Activated CD4-positive, alpha-beta memory T cell treated with anti-CD3 and anti-CD28 coated beads, Interleukin-2, amount 10 ng/mL, durations not matched to agents 7 days and 5 days (primary cell): ENCODE measurements at regions not wholly inside any gene's neighbourhood (a gene's known extent, or its start where the extent isn't known, plus 50 kb on each side); places are given as distances from the start of the nearest gene placed in this dataset.

Experiments used
- CTCF ChIA-PET: fragments of 350-600 bp; sonication (Branson Sonifier 250); formaldehyde crosslinking; loops from one replicate; lab custom pipeline; 2021; ENCODE audit warnings: antibody characterized with exemption, inconsistent platforms; lab: Charles Lee
- POLR2A ChIA-PET: fragments of 350-600 bp; sonication (Branson Sonifier 250); formaldehyde crosslinking; loops from one replicate; lab custom pipeline; 2021; ENCODE audit warnings: antibody characterized with exemption; lab: Charles Lee
- DNase-seq: peaks from one replicate; pipeline ENCODE4 v3.0.0-alpha.2; 2020
- H3K27ac Mint-ChIP-seq: one replicate; pipeline ENCODE4 v1.8.0; 2021; ENCODE audit warnings: mild to moderate bottlenecking, mixed read lengths
- H3K27me3 Mint-ChIP-seq: one replicate; pipeline ENCODE4 v1.8.0; 2021; ENCODE audit warnings: mixed read lengths
- H3K36me3 Mint-ChIP-seq: one replicate; pipeline ENCODE4 v1.8.0; 2021; ENCODE audit warnings: low read depth, mixed read lengths
- H3K4me1 Mint-ChIP-seq: one replicate; pipeline ENCODE4 v1.8.0; 2021; ENCODE audit warnings: mixed read lengths
- H3K4me3 Mint-ChIP-seq: one replicate; pipeline ENCODE4 v1.8.0; 2021; ENCODE audit warnings: mild to moderate bottlenecking, mixed read lengths
- H3K9me3 Mint-ChIP-seq: one replicate; pipeline ENCODE4 v1.8.0; 2021; ENCODE audit warnings: mixed read lengths

DNA sequence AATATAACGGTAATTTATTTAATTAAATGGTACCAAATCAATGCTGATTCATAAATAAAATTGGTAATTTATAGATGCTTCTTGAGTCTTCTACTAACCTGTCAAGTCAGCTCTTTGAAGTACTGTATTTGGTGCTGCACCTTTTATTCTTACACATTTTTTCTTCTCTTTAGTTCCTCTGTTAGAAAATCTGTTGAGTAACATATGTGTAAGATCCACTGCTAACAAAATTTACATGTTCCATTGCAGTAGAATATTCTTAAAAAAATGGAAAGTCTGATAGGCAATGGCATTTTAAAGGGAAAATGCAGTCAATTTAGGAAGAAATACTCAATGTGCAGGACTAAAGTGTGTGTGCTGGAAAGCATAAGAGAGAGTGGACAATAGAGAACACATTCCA lies 936.6 kb downstream of the ZPLD1 start:
- Mint-ChIP-seq H3K4me1 (no peaks in the 10 kb centered on the region), H3K9me3 (no peaks in the 10 kb centered on the region), H3K36me3 (no peaks in the 10 kb centered on the region), H3K27ac (no peak overlapping the region), H3K27me3 (no peaks in the 10 kb centered on the region), H3K4me3 (no peak overlapping the region)
- POLR2A ChIA-PET = no interaction called here
- no peak for DNase-seq
- CTCF ChIA-PET = no interaction called here

GRCh38 chr3:103372031-103372430 lies 937.2 kb downstream of the ZPLD1 start:
- H3K4me3 Mint-ChIP-seq = no peak overlapping the region
- DNase-seq = no peak
- no peaks in the 10 kb centered on the region for H3K27me3 Mint-ChIP-seq
- POLR2A ChIA-PET = no interaction called here
- H3K9me3 Mint-ChIP-seq = no peaks in the 10 kb centered on the region
- CTCF ChIA-PET = no interaction called here
- no peaks in the 10 kb centered on the region for H3K36me3 Mint-ChIP-seq
- H3K4me1 Mint-ChIP-seq = no peaks in the 10 kb centered on the region
- no peak overlapping the region for H3K27ac Mint-ChIP-seq

DNA sequence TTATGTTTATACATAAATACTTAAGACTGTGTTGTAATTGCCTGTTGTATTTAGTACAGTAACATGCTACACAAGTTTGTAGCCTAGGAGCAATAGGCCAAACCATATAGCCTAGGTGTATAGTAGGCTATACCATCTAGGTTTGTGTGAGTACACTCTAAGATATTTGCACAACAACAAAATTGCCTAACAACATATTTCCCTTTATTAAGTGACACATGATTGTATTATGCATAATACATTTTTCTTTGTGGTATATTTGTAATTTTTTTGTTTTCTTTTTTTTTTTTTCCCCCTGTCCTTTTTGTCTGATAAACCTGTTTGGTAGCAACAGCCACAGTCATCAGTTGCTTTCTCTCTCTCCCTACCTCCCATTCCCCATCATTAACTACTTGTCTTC lies 945.6 kb downstream of the ZPLD1 start:
- no peaks in the 10 kb centered on the region for H3K36me3 Mint-ChIP-seq
- no peaks in the 10 kb centered on the region for H3K4me1 Mint-ChIP-seq
- H3K4me3 Mint-ChIP-seq = no peak overlapping the region
- H3K27ac Mint-ChIP-seq = no peak overlapping the region
- DNase-seq = no peak
- H3K9me3 Mint-ChIP-seq = no peaks in the 10 kb centered on the region
- CTCF ChIA-PET = no interaction called here
- POLR2A ChIA-PET = no interaction called here
- H3K27me3 Mint-ChIP-seq = no peaks in the 10 kb centered on the region

DNA sequence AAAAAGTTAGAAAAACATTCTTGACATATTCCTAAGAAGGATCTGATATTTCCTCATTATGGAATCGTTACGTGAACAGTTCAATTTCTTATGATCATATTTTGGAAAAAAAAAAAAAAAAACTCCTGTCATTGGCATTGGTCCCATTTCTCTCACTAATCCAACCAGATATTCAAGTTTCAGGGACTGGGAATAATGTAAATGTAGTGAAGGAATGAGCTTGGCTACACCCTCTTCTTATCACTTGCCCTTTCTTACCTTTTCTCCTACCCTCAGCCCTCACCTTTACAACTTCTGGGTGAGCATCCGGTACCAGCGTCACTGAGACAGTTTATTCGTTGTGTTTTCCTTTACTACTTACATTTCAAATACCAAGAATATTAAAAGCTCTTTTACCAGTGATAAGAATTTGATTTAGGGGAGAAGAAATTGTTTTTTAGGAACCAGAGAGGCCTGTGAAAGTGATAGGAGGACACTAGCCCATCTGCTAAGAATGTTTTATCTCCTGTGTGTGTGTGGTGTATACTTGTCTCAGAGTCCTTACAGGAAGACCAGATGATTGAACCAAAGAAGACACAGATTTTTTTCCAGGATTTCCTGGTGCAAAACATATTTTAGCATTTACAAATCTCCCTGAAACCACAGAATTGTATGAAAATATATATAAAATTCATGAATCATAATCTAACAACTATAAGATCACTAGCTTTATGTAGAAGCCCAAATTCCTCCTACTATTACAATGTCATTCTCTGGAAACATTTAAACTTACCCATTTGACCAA lies 946.7 kb downstream of the ZPLD1 start:
- CTCF ChIA-PET = no interaction called here
- Mint-ChIP-seq H3K4me3 (no peak overlapping the region), H3K36me3 (no peaks in the 10 kb centered on the region), H3K27ac (no peak overlapping the region), H3K4me1 (no peaks in the 10 kb centered on the region), H3K27me3 (no peaks in the 10 kb centered on the region), H3K9me3 (no peaks in the 10 kb centered on the region)
- no peak for DNase-seq
- POLR2A ChIA-PET = no interaction called here

DNA sequence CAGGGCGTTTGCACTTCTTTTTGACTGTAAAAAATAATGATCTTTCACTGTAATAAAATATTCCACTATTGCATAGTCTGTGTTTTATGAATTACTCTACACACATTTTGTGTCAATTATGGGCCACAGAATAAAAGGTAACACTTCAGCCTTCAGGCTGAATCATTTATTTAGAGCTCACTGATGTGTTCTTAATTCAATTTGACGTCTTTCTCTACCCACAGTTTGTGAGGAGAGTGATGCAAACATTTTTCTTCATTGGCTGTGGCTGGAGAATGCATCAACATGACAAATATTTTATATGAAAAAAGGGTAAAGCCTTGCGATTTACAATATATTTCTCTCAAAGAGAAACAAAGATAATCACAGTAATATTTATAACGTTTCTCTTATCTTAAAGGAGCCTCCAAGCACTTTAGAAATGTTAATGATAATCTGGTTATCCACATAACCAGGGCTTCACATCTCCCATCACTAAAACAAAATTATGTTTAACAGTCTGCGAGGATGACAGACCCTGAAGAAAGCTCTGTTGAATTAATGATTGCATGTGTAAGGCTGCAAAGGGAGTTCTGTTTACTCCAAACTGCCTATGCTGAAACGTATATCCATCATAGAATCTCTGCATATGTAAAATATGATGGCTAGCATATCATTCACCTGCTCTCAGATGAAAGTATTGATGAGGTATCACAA lies 951.3 kb downstream of the ZPLD1 start:
- no peak for DNase-seq
- no peaks in the 10 kb centered on the region for H3K27me3 Mint-ChIP-seq
- no peaks in the 10 kb centered on the region for H3K9me3 Mint-ChIP-seq
- no peaks in the 10 kb centered on the region for H3K4me1 Mint-ChIP-seq
- POLR2A ChIA-PET = no interaction called here
- H3K27ac Mint-ChIP-seq = no peak overlapping the region
- no peaks in the 10 kb centered on the region for H3K36me3 Mint-ChIP-seq
- CTCF ChIA-PET = no interaction called here
- H3K4me3 Mint-ChIP-seq = no peak overlapping the region

DNA sequence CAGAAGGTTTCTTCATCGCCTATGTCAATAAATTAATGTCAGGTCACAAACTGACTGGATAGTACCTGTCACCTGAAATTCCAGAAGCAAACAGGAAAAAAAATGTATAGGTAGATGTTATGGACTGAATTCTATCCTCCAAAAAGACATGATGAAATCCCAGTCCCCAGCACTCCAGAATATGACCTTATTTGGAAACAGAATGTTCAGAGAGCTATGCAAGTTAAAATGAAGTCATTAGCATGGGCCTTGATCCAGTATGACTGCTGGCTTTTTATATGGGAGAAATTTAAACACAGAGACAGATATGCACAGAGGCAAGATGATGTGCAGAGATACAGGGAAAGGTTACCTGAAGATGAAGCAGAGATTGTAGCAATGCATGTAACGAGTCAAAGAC lies 953.4 kb downstream of the ZPLD1 start:
- no peak overlapping the region for H3K4me3 Mint-ChIP-seq
- H3K9me3 Mint-ChIP-seq = no peaks in the 10 kb centered on the region
- POLR2A ChIA-PET = no interaction called here
- CTCF ChIA-PET = no interaction called here
- no peaks in the 10 kb centered on the region for H3K36me3 Mint-ChIP-seq
- DNase-seq = no peak
- H3K4me1 Mint-ChIP-seq = no peaks in the 10 kb centered on the region
- H3K27me3 Mint-ChIP-seq = no peaks in the 10 kb centered on the region
- no peak overlapping the region for H3K27ac Mint-ChIP-seq

DNA sequence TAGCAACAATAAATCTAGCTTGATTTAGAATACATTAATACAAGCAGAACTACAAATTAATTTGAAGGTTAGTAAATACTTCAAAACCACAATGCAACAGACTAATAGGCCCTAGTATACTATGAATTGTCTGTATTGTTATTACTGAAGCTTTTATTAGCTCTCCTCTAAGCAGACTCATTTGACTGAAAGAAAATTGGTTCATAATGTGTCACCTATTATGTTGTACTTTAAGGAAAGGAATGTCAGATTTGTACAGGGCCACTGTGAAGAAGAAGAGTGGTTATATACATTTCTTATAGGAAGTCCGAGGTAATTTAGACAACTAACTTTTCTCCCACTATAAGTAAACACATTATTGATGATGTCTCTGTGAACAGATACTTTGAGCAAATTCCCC lies 954.5 kb downstream of the ZPLD1 start:
- H3K9me3 Mint-ChIP-seq = no peaks in the 10 kb centered on the region

DNA sequence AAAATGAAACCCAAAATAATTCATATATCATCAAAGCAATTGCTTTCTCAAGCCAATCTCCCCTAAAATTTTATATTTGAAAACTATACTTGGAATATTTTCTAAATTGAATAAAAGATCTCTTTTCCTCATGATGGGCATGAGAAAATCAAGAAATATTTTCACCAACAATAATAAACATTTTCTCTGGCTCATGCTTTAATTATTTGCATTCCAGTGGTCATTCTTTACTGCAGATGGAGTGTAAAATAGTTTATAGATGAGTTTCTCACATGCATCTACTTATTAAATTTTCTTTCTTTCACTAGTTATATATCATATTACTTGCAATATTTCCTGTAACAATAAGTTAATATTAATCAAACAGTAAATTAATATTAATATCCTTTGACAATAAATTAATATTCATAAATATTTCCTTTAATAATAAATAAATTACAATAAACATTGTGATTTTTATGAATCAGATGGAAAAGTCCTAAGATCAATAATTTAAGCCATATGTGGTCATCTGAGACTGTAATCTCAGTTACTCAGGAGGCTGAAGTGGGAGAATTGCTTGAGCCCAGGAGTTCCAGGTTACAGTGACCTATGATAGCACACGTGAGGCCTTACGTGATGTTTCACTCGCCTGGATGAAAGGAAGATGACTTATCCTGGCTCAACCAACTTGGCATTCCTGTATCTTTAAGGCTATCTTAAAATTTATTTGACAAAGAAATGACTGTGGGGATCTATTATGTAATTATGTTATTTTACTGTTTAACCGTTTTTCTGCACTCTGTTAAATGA lies 958.8 kb downstream of the ZPLD1 start:
- H3K27me3 Mint-ChIP-seq = no peaks in the 10 kb centered on the region
- POLR2A ChIA-PET = no interaction called here
- H3K27ac Mint-ChIP-seq = no peak overlapping the region
- H3K36me3 Mint-ChIP-seq = no peaks in the 10 kb centered on the region
- DNase-seq = no peak
- no peak overlapping the region for H3K4me3 Mint-ChIP-seq
- CTCF ChIA-PET = no interaction called here
- H3K4me1 Mint-ChIP-seq = no peaks in the 10 kb centered on the region
- no peaks in the 10 kb centered on the region for H3K9me3 Mint-ChIP-seq

More for the DNA sequence above, 954.5 kb downstream of the ZPLD1 start:
- POLR2A ChIA-PET = no interaction called here
- Mint-ChIP-seq H3K4me1 (no peaks in the 10 kb centered on the region), H3K4me3 (no peak overlapping the region), H3K27me3 (no peaks in the 10 kb centered on the region), H3K27ac (no peak overlapping the region), H3K36me3 (no peaks in the 10 kb centered on the region)
- DNase-seq = no peak
- CTCF ChIA-PET = no interaction called here

- H3K9me3 Mint-ChIP-seq = no peaks in the 10 kb centered on the region
- no peaks in the 10 kb centered on the region for H3K4me1 Mint-ChIP-seq
- no peaks in the 10 kb centered on the region for H3K36me3 Mint-ChIP-seq
- POLR2A ChIA-PET = no interaction called here
- H3K4me3 Mint-ChIP-seq = no peak overlapping the region
- no peaks in the 10 kb centered on the region for H3K27me3 Mint-ChIP-seq
- no peak overlapping the region for H3K27ac Mint-ChIP-seq
- DNase-seq = no peak
- CTCF ChIA-PET = no interaction called here
Measured at GRCh38 chr3:103403191-103403590, 968.4 kb downstream of the ZPLD1 start.

DNA sequence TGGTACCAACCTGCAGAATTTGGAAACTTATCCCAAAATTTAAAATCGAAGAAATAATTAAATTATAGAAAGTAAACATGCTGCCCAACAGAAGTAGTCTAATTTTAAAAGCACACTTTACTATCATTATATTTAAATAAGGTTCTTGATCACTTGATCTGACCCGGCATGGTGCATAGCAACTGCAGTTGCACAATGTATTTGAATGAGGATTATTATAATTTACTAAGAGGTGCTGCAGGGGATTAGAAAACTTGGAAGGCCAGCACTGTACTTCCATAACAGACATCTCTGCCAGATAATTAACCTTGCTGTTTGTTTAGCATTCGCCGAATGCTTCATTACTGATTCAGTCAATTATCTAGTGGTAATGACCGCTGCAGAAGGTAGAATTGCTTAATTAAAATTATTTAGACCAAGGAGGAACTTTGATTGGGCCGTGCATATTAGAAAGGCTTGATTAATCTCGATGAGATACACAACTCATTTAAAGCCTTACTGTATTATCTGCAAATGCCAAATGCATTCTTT lies 971.6 kb downstream of the ZPLD1 start:
- Mint-ChIP-seq H3K9me3 (no peaks in the 10 kb centered on the region), H3K4me1 (no peaks in the 10 kb centered on the region), H3K27me3 (no peaks in the 10 kb centered on the region), H3K27ac (no peak overlapping the region), H3K4me3 (no peak overlapping the region), H3K36me3 (no peaks in the 10 kb centered on the region)
- no peak for DNase-seq
- ChIA-PET CTCF (no interaction called here), POLR2A (no interaction called here)

DNA sequence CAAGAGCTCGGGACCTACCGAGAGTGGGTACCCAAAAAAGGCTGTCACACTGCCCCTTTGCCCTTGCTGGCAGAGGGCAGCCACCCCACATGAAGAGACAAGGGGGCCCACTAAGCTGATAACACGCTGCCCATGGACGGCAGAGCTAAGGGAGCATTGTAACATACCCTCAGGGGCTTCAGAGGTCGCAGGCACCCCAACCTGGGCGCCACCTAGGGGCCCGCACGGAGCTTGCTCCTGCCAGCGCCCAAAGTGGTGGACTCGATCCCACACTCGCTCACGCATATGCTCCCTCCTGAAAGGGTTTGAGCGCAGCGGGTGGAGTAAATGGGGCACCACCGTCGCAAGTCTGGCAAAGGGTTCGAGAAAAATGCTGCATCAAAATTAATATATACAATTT lies 975.4 kb downstream of the ZPLD1 start:
- no peak for DNase-seq
- CTCF ChIA-PET = no interaction called here
- no peak overlapping the region for H3K4me3 Mint-ChIP-seq

GRCh38 chr3:103421460-103421859 lies 986.6 kb downstream of the ZPLD1 start:
- H3K27me3 Mint-ChIP-seq = no peaks in the 10 kb centered on the region

More for the DNA sequence above, 975.4 kb downstream of the ZPLD1 start:
- Mint-ChIP-seq H3K4me1 (no peaks in the 10 kb centered on the region), H3K9me3 (peaks cover 3% of the 10 kb centered on the region), H3K27ac (no peak overlapping the region), H3K36me3 (no peaks in the 10 kb centered on the region), H3K27me3 (no peaks in the 10 kb centered on the region)
- POLR2A ChIA-PET = no interaction called here

GRCh38 chr3:103437883-103438282 lies 1003.1 kb downstream of the ZPLD1 start:
- H3K27ac Mint-ChIP-seq = no peak overlapping the region
- no peak for DNase-seq
- no peak overlapping the region for H3K4me3 Mint-ChIP-seq
- H3K36me3 Mint-ChIP-seq = no peaks in the 10 kb centered on the region
- H3K4me1 Mint-ChIP-seq = no peaks in the 10 kb centered on the region
- ChIA-PET CTCF (no interaction called here), POLR2A (no interaction called here)
- H3K9me3 Mint-ChIP-seq = peaks cover 13% of the 10 kb centered on the region
- H3K27me3 Mint-ChIP-seq = no peaks in the 10 kb centered on the region

More at GRCh38 chr3:103421460-103421859, 986.6 kb downstream of the ZPLD1 start:
- POLR2A ChIA-PET = no interaction called here
- DNase-seq = no peak
- Mint-ChIP-seq H3K27ac (no peak overlapping the region), H3K4me1 (no peaks in the 10 kb centered on the region), H3K36me3 (no peaks in the 10 kb centered on the region), H3K4me3 (no peak overlapping the region), H3K9me3 (no peaks in the 10 kb centered on the region)
- CTCF ChIA-PET = no interaction called here
